ENCODE measurements at regions not wholly inside any gene's neighbourhood (a gene's known extent, or its start where the extent isn't known, plus 50 kb on each side); places are given as distances from the start of the nearest gene placed in this dataset.
"Not testable (repeated sequence)": the region's sequence is repeated elsewhere in the genome, so short reads cannot be mapped to it uniquely, and the experiment has no call there.

- Mint-ChIP-seq H3K4me1 (peaks cover 38% of the 10 kb centered on the region), H3K36me3 (ENCODE audit: low read depth) (peaks cover 49% of the 10 kb centered on the region), H3K4me3 (no peak overlapping the region), H3K27ac (peak overlapping the region; percentile 30), H3K27me3 (ENCODE audit: low read depth, poor library complexity) (peaks cover 3% of the 10 kb centered on the region), H3K9me3 (peaks cover 55% of the 10 kb centered on the region)
- no peak for DNase-seq
- no peak for TF ChIP-seq CTCF (IDR thresholded peaks at IDR 0.05)
Observed at GRCh38 chr13:22893204-22893603, 287.6 kb upstream of the SGCG start.

GRCh38 chr13:22893777-22894176, 287.0 kb upstream of the SGCG start:
- Mint-ChIP-seq H3K4me1 (peaks cover 38% of the 10 kb centered on the region), H3K27me3 (ENCODE audit: low read depth, poor library complexity) (peaks cover 3% of the 10 kb centered on the region), H3K36me3 (ENCODE audit: low read depth) (peaks cover 51% of the 10 kb centered on the region), H3K4me3 (no peak overlapping the region), H3K9me3 (peaks cover 58% of the 10 kb centered on the region), H3K27ac (peak overlapping the region; percentile 62)
- no peak for DNase-seq
- TF ChIP-seq CTCF (IDR thresholded peaks at IDR 0.05), result no peak

- Mint-ChIP-seq H3K27ac (no peak overlapping the region), H3K27me3 (ENCODE audit: low read depth, poor library complexity) (peaks cover 3% of the 10 kb centered on the region), H3K9me3 (peaks cover 54% of the 10 kb centered on the region), H3K4me3 (no peak overlapping the region), H3K4me1 (peaks cover 34% of the 10 kb centered on the region), H3K36me3 (ENCODE audit: low read depth) (peaks cover 45% of the 10 kb centered on the region)
- no peak for DNase-seq
- no peak for TF ChIP-seq CTCF (IDR thresholded peaks at IDR 0.05)
Observed at GRCh38 chr13:22897571-22898314, 283.0 kb upstream of the SGCG start.

- DNase-seq; H3K27me3 Mint-ChIP-seq (ENCODE audit: low read depth, poor library complexity); H3K4me1 Mint-ChIP-seq; H3K4me3 Mint-ChIP-seq; H3K27ac Mint-ChIP-seq: not testable (repeated sequence)
- Mint-ChIP-seq H3K36me3 (ENCODE audit: low read depth) (peaks cover 62% of the 10 kb centered on the region), H3K9me3 (peaks cover 71% of the 10 kb centered on the region)
Observed at GRCh38 chr13:22900416-22900951, 280.3 kb upstream of the SGCG start.

GRCh38 chr13:22903301-22903700, 277.5 kb upstream of the SGCG start:
- H3K27me3 Mint-ChIP-seq (ENCODE audit: low read depth, poor library complexity), result peaks cover 2% of the 10 kb centered on the region
- no peak for DNase-seq
- peaks cover 67% of the 10 kb centered on the region for H3K36me3 Mint-ChIP-seq (ENCODE audit: low read depth)
- no peaks in the 10 kb centered on the region for H3K4me1 Mint-ChIP-seq
- no peak for TF ChIP-seq CTCF (IDR thresholded peaks at IDR 0.05)
- H3K4me3 Mint-ChIP-seq, result no peak overlapping the region
- H3K27ac Mint-ChIP-seq, result no peak overlapping the region
- H3K9me3 Mint-ChIP-seq, result peaks cover 64% of the 10 kb centered on the region

GRCh38 chr13:22903925-22904324, 276.9 kb upstream of the SGCG start:
- no peak overlapping the region for H3K4me3 Mint-ChIP-seq
- peaks cover 65% of the 10 kb centered on the region for H3K36me3 Mint-ChIP-seq (ENCODE audit: low read depth)
- no peak for TF ChIP-seq CTCF (IDR thresholded peaks at IDR 0.05)
- H3K27me3 Mint-ChIP-seq (ENCODE audit: low read depth, poor library complexity), result peaks cover 2% of the 10 kb centered on the region
- no peaks in the 10 kb centered on the region for H3K4me1 Mint-ChIP-seq
- no peak for DNase-seq
- no peak overlapping the region for H3K27ac Mint-ChIP-seq
- H3K9me3 Mint-ChIP-seq, result peaks cover 58% of the 10 kb centered on the region
